ENCODE measurements at regions not wholly inside any gene's neighbourhood (a gene's known extent, or its start where the extent isn't known, plus 50 kb on each side); places are given as distances from the start of the nearest gene placed in this dataset.

DNA sequence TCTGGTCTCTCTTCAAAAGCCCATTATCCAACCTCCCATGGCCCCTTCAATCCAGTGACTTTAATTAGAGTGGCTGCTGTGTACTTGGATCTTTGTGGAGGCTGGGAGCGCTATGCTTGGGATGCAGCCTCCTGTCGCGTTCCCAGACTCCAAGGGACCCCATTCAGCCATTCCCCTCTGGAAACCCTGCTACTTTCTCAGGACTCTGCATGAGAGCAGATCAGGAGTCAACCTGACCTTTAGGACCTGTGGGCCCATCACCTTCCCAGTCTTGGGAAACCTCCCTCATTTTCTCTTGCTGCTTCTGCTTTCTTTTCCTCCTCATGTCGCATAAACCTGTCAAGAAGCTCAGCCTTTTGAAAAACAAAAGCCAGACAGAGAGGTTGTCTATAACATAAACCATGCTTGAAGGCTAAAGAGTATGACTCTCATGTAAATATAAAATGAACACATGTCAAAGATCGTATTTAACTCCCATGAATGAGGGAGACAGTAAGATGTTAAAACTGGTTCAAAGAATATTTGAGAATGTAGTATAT, 143.1 kb upstream of the PELI1 start:
- DNase-seq: no peak

DNA sequence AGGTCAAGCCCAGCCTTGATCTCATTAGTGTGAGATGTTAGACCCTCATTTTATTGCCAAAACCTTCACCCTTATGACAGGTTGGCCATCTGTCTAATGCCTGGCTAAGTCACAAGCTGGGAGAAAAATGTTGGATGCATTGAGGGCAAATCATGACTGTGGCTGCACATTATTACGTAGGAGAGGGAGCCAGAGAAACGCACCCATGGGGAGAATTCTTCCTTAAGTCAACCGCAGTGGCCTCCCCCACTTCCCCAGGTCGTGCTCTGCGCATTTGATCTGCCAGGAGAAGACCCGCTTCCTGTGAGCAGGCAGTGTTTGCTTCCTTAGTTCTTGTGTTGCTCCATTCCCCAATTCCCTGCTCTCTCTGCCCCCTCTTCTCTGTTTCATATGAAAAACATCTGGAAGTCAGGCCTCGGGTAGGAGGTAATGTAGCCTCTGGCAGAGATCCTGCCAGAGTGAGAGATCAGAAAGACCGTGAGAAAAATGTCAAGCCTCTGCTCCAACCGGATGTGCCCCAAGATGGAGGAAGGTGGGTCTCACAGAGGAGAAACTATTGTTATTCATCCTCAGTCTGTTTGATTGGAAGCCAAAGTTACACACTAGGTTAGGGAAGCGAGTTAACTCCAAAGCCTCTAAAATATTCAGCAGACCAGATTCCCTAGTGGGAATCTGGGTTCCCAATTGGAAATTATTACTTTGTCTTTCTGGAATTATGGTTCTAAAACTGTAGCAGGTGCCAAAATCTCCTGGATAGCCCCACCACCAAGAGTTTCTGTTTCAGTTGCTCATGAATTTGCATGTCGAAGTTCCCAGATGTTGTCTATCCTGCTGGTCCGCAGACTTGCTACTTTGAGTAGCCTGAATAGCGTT, 144.3 kb upstream of the PELI1 start:
- DNase-seq: no peak

DNA sequence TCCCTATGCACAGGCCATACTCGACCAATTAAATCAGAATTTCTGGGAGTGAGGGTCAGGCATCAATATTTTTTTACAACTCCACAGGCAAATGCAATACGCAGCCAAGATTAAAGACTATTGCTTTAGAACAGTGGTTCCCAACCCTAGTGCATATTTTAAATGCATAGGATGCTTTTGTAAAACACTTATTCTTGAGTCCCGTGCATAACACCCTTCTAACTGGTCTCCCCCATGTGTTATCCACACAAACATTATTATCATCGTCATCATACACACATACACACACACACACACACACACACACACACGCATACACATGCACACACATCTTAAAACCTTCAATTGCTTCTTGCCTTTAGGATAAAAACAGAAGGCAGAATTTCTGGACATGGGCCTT, 145.0 kb upstream of the PELI1 start:
- DNase-seq: no peak

DNA sequence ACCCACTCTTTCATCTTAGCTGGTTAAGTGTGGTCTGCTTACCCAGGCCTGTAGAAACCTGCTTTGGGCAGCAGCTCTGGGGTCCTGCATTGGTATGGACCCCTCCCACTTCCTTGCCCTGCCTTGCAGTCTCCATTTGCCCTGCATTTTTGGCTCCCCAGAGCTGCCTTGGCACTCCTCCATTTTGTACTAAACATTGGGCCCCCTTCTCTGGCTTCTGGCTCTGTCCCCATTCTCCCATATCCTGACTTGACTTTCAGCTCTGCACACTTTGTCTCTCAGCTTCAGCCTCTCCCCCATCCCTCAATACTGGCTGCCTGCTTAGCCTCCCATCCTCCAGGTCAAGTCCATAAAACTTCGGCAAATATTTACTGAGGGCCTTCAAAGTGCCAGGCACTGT, 145.5 kb upstream of the PELI1 start:
- DNase-seq: no peak

DNA sequence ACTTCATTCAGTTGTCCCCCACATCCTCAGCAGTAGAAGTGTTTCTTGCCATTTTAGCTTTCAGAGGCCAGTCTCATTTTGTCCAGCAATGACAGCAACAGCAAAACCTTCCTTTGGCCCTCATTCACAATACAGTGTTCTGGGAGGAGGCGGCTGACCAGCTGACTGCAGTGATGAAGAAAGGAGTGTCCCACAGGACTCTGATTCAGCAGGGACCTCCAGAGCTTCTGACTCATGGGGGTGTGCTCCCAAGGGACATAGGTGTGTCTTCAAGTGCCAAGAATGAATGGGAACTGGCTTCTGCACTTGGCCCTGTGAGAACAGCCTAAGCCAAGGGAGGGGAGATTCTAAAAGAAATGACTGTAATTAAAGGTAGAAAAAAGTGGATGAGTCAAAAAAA, 147.0 kb upstream of the PELI1 start:
- DNase-seq: no peak

DNA sequence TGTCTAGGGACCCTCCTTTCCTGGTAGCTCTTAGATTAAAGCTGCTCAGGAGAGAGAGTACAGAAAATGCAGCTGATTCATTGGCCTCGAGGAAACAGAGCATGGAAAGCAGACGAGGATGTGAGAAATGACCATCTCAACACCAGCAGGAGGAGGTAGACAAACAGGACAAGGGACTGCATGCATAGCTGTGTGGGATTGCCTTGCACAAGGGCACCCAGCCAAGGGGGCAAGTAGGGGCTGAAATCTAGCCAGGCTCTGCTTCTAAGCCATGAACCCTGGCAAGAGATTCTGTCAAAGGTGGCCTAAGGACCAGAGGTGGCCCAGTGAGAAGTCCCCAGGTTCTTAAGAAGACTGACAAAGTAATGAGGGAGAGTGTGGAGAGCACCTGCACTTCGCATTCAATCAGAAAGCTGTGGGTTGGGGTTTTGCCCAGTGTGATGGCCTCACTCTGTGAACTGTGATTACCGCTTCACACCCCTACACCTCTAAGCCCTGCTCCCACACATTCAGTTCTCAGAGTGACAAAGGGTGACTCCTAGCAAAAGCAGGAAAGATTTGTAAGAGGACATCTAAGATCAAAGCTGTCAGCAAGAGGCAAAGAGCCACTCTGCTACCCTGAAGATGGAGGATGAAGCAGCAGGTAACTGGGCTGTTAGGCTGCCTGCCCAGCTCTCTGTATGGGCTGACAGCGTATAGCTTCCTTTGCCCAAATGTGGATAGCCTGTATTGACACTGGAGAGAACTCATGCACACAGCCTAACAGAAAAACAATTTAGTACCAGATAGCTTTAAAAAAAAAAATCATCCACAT, 151.3 kb upstream of the PELI1 start:
- no peak for DNase-seq

DNA sequence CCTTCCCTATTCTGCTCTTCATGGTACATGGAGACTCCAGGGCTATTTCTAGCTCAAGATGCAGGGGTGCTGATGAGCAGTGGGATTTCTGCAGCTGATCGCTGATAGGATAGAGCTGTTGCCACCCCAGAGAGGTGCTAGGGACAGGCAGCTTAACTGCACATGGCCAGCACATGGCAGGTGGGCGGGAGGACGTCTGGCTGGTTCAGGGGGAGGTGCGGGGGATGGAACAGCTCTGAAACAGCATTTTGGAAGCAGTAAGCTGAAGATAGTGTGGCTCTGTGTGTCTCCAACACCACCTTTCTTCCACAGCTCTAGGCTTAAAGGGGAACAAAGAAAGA, 151.9 kb upstream of the PELI1 start:
- no peak for DNase-seq

DNA sequence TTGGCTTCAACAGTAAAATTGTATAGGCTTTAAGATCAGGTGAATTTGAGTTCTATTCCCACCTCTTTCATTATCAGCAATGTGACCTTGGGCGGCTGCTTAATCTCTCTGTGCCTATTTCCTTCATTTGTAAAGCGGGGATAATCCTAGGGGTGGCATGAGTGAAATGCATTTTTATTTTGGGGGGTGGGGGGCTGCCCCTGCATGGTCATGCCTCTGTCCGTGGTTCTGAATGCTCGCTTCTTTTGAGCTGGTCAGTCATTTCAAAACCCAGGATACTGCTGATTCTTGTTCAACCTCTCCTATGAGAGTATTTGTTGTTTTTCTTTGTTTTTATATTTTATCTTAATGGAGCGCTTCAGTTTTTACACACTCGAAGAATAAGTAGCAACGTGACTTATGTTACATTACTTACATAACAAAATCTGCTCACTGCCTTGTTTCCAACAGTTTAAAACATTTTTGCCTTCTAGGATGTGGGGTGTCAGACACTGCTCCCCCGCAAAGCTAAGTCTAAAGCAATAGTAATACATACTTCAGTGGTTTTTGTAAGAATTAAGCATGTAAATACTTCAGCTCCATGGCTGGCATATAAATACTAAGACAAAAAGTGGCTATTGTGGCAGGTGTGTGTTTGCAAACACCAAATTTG, 152.6 kb upstream of the PELI1 start:
- no peak for DNase-seq

DNA sequence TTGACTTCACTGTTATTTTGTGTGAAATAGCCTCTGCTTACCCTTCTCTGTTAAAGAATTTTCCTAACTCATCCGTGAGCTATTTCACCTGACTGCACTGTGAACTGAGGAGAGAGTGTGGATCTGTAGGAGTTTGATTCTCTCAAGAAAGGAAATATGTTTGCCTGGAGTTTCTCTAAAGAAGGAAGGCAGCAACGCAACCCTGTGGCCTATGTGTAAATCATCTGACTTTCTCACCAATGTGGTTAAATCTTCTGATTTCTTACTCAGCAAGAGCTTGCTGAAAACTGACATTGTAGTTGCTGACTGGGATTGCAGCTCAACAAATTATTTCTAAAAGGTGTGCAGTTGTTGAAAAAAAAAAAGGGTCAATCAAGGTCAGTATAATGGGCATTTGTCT, 153.9 kb upstream of the PELI1 start:
- DNase-seq: no peak

DNA sequence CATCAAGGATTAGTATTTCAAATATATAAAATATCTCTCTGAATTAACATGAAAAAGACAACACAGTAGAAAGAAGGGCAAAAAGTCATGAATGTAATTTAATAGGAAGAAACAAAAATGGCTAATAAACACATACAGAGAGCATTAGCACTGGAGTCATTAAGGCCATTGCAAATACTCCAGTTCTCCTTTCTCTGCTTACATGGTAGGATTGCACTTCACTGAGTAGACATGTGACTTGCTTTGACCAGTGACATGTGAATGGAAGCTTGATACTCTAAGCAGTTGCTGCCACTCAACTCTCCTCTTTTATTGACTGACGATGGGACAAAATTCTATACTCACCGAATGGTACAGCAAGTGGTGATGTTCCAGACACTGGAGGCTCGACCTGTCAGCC, 153.9 kb upstream of the LGALSL start:
- DNase-seq: no peak

DNA sequence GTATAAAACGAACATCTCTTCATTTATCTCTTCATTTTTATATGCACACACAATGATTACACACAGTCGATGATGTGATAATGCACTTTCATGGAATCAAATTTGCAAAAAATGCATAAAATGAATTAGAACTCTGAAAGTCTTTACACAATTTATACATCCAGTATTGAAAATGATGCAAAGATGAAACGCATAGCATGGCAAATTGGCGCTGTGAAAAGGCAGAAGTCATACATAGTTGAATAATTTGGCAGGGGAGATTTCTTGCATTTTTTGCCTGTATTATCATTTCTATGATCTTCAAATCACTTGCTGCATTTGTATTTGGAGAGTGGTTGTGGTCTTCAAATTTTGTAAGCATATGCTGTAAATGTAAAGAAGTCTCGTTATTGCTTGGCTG, 150.7 kb upstream of the LGALSL start:
- DNase-seq: no peak

DNA sequence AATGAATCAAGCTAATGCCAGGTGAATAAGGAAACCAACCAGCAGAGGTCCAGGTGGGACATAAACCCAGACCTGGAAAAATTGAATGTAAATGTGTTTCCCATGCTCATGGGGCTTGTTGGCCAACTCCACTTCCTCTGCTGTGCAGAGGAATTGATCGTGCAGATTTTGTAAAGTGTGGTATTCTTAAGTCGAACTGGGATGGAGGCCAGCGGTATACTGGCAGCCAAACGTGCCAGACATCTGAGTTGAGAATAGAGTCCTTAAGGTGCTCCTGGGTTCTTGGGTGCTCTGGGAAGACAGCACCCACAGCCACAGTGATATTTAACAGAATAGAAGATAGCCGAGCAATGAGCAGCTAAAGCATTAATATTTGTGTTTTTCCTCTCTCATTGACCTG, 146.5 kb upstream of the LGALSL start:
- no peak for DNase-seq

DNA sequence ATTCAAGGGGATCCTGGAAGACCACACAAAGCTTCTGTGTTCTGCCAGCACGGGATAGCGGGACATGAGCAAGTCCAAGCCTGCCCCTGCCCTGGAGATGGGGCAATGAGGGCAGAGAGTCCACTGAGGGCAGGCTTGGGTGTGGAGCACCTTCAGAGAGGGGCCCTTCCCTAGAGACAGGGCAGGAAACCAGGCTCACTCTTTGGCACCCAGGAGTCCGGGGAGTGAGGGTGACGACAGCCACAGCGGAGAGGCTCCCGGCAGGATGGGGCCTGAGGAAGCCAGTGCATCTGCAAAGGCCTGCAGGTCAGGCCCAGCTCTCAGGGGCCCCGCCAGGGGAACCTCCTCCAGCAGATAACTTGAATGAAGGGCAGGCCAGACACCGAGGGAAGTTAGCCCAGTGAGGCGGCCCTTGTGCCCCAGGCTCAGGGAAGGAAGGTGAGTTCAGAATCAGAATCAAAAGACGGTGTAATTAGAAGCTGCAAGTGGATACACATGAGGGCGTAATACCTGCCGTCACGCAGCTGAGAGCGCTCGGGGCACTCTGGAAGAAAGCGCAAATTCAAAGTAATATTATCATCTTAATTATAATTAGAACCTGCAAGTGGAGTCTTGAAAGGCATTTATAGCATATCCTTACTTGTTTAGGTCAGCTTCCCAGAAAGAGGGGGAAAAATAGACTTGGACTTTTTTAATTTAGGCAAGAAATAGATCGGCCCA, 142.6 kb upstream of the LGALSL start:
- no peak for DNase-seq

DNA sequence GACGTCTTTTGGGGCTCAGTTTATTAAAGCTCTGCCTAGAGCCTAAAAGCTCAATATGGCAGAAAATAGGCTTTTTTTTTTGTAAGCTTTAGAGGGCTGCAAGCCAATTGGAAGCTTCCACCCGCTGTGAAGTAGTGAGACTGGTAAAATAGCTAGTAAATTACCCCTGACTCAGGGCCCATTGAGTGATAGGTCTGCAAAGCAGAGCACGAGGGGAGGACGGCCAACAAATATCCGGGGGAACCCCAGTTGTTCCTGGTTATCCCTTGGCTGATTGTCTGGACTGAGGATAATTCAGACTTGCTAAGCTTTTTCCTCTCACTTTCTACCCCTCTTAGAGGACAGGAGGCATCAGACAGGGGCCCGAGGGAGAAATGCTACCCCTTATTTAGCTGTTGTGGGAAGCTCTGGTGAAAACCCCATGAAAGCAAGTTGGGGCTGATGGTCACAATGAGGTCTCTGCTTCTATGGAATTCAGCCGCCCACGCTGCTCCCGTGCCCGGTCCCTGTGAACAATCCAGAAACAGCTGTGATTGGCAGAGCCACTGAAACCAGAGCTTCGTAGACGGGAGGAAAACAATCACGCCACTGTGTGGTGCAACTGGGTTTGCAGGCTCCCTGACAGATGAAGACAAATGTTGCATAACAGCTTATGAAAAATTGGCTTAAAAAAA, 141.9 kb upstream of the LGALSL start:
- peak; percentile 37 for DNase-seq

DNA sequence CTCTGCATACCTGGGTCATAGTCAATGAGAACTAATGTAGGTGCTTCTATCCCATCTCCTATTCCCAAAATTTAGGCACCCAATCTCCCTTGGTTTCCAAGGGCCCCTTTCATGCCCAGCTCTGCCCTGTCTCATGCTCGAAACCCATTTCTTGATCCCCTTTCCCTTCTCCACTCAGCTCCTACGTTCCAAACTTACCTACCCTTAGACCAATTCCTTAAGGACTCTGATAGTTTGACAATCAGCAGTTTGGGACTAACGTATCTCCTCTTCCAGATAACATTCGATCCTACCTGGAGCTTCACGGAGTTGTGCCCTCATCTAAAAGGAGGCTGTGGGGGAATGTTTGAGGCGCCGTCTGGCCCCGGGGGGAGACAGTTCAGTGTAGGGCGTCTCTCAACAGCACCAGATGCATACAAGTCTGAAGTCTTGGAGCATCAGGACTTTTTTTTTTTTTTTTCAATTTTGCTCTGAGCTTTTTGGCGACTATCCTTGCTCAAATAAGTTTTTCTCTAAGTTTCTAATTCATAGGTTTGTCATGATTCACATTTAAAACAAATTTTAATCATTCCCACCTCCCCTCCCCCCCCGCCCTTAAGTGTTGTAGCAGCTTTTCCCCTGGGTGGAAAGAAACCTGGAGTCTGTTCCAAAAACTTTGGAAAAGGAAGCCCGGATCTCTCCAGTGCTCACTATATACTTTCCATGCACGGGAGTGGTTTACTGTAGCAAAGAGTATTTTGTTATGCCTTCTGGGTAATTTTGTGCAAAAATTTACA, 141.2 kb upstream of the LGALSL start:
- no peak for DNase-seq

DNA sequence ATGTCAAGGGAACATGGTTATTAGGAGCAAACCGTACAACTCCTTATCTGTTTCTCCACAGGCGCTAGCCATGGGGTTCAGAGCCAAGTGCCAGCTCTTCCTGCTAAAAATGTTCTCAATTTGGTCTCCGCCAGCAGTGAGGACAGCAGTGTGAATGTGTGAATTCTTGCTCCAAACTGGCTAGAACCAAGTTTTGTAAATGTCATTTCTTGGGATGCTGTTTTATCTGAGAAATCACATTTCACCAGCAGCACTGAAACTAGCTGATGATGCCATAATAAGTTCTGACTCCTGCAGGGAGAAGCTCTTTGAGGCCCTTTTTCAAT, 140.6 kb upstream of the LGALSL start:
- DNase-seq: no peak

DNA sequence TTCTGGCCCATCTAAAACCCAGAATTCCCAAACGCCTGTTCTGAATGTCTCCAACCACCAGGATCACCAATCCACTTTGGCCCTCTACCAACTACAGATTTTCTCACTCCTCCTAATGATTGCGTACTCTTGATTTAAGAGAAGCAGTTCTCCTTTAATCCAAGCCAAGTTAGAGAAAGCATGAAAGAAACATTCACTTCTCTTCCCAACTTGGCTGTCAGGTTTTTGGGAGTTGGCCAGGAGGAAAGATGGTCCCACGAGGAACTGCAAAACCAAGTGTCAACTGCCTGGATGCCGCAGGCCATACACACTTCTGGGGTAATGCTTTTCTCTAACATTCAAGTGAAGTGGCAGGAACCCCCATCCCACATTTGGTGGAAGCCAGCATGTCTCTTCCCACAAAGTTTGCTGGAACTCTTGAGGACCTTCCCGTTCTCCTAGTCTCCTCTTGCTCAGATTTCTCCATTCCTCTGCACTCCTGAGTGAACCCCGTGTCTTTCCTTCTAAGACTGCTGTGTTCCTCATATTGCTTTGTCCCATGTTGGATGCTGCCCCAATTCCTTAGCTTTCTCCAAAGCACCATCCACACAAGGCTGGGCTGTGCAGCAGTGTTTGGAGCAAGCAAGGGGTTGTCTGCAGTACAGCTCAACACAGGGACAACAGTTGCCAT, 138.5 kb upstream of the LGALSL start:
- DNase-seq: no peak

DNA sequence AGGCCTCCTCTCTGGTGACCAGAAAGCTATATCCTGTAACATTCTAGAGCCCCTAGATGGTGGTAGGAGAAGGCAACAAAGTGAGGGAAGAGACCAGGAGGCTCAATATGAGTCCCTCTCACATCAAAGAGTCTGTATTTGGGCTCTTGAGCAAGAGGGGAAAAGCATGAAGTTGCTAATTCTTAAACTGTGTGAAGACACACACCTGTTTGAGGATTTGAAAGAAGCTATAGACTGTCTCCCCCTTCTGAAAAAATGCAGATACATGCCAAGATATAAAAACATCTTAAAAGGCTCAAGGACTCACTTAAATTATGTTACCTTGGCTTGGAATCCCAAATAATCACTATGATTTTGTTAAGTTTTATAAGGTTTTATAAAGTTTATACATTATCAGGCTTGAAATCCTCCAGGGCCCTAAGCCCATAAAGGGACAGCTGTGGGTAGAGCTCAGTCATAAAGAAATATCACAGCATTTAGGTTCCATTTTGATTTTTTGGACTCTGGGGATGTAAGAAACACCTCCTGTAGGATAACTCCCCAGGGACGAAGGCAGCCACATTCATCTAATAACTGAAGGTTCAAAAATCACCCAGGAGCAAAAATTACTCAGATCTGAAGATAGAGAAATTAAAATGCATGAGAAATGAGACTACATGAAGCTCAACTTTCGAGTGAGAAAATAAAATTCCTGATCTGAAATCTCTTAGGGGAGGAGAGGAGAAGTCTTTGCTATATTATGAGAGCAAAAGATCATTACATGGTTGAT, 136.1 kb upstream of the LGALSL start:
- DNase-seq: no peak

DNA sequence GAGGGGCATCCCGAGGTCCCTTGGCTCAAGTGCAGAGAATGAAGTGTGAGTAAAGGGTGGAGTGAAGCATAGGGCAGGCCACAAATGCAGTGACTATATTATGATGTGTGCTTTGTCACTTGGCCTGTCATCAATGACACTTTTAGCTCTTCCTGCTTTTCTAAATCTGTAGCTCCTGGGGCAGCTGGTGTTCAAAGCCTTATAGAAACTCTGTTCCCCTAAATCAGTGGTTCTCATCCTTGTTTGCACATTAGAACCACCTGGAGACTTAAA, 135.6 kb upstream of the LGALSL start:
- DNase-seq: no peak

DNA sequence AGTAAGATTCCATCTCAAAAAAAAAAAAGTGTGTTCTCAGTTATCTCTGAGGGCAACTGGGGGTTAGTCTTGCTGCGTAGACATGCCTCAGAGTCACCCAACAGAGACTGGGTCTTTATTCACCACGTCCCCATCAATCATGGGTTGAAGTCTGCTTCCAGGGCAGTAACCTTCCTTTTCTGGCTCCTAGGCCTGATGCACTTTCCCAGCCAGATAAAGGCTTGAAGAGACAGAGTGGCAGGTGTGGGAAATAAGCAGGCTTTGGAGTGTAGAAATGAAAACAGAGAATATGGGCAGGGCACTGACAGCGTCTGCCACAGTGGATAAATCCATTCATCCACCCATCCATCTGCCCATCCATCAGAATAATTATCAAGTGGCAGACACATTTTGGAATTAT, 134.1 kb upstream of the LGALSL start:
- no peak for DNase-seq

DNA sequence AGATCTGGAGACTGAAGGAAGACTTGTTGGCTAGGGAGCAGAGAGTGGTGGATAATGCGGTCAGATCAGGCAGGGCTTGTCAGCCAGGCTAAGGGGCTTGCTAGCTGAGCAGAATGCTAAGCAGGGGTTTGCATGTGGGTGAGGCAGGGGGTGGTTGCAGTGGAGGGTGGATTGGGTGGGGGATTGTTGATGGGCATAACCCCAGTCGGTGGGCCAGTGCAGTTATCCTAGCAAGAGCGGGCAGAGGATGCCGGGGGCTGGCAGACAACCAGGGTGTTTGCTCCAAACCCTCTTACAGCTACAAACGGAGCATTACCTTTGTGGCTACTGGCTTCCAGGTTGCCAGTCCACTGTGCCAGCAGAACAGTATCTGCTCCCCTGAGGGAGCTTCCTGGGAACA, 131.5 kb upstream of the LGALSL start:
- no peak for DNase-seq
